Esophagus muscularis mucosa (tissue), 4 donors: ENCODE measurements at regions not wholly inside any gene's neighbourhood (a gene's known extent, or its start where the extent isn't known, plus 50 kb on each side); places are given as distances from the start of the nearest gene placed in this dataset.

Experiments
- DNase-seq: peaks from one replicate; pipeline ENCODE4 v3.0.0-alpha.2; 2017; ENCODE audit errors: extremely low spot score
- H3K27ac ChIP-seq, 4 donors: fragments of 200-600 bp; sonication (generic); replicated peaks in 1 of 4; 1 replicate in 3 of 4; 2 replicates in 1 of 4; pipeline ENCODE4 v1.5.1; 2016 to 2019; ENCODE audit warnings: mild to moderate bottlenecking in 1 of 4
- H3K27me3 ChIP-seq, 4 donors: fragments of 200-600 bp; sonication (generic); one replicate each; pipeline versions ENCODE4 v1.5.1 to v1.6.0; 2016 to 2019
- H3K36me3 ChIP-seq, 4 donors: fragments of 200-600 bp; sonication (generic); one replicate each; pipeline ENCODE4 v1.5.1; 2016 to 2019
- H3K4me1 ChIP-seq, 4 donors: fragments of 200-600 bp; sonication (generic); one replicate each; pipeline ENCODE4 v1.5.1; 2016 to 2019
- H3K4me3 ChIP-seq, 4 donors: fragments of 200-600 bp; sonication (generic); 1 replicate in 2 of 4; 2 replicates in 2 of 4; pipeline ENCODE4 v1.5.1; 2016 to 2019; ENCODE audit warnings: mild to moderate bottlenecking in 4 of 4, moderate library complexity in 1 of 4
- H3K9me3 ChIP-seq, 4 donors: fragments of 200-600 bp; sonication (generic); 1 replicate in 3 of 4; 2 replicates in 1 of 4; pipeline ENCODE4 v1.5.1; 2016 to 2019
- CTCF ChIP-seq, 3 experiments: fragments of 200-600 bp in 2 of 3; fragments of 450-650 bp in 1 of 3; sonication (generic) in 2 of 3; IDR thresholded peaks; one replicate each; pipeline ENCODE4 v1.5.1; 2017 to 2019; ENCODE audit warnings: antibody characterized with exemption in 3 of 3, mild to moderate bottlenecking in 2 of 3, moderate library complexity in 1 of 3
- EP300 ChIP-seq: sonication (generic); formaldehyde crosslinking; IDR thresholded peaks from one replicate; pipeline ENCODE4 v1.6.1; 2017; ENCODE audit warnings: antibody characterized with exemption
- POLR2A ChIP-seq: fragments of 450-650 bp; IDR thresholded peaks from one replicate; pipeline ENCODE4 v1.6.1; 2017; ENCODE audit warnings: antibody characterized with exemption, moderate library complexity, mild to moderate bottlenecking, low read depth
- POLR2AphosphoS5 ChIP-seq, 2 donors: sonication (generic); formaldehyde crosslinking; IDR thresholded peaks; one replicate each; pipeline ENCODE4 v1.6.1; 2017; ENCODE audit warnings: antibody characterized with exemption in 2 of 2
- WGBS: methylation state at CpG from one replicate; pipeline ENCODE4 v1.1.5; 2018; 5-methylcytosine and 5-hydroxymethylcytosine counted together
- intact Hi-C: fragments of 100-400 bp; cut with DNase I; formaldehyde crosslinking; loops from one replicate; pipeline ENCODE4 v1.15.1; 2023

- H3K27me3 ChIP-seq = peaks cover 0 to 7% (median 0%) of the 10 kb centered on the region in 4 donors
- H3K36me3 ChIP-seq = no peaks in the 10 kb centered on the region
- no peak overlapping the region for H3K27ac ChIP-seq
- no peak for DNase-seq
- no peaks in the 10 kb centered on the region for H3K9me3 ChIP-seq
- TF ChIP-seq POLR2A (no peak), CTCF (IDR thresholded peaks at IDR 0.05) (no peak), POLR2AphosphoS5 (IDR thresholded peaks at IDR 0.05) (no peak), EP300 (no peak)
- WGBS = 59% methylated on average over 8 of the region's 8 CpGs
- intact Hi-C loops = no loop called here
- H3K4me1 ChIP-seq = no peaks in the 10 kb centered on the region
- no peak overlapping the region for H3K4me3 ChIP-seq
These were observed 89.1 kb downstream of the NEUROD6 start for GRCh38 chr7:31251441-31251840.

GRCh38 chr7:31249671-31250070 is 90.9 kb downstream of the NEUROD6 start:
- TF ChIP-seq POLR2A (no peak), CTCF (IDR thresholded peaks at IDR 0.05) (no peak), POLR2AphosphoS5 (IDR thresholded peaks at IDR 0.05) (no peak), EP300 (no peak)
- H3K9me3 ChIP-seq = no peaks in the 10 kb centered on the region
- no peaks in the 10 kb centered on the region for H3K4me1 ChIP-seq
- no peak for DNase-seq
- H3K4me3 ChIP-seq = no peak overlapping the region
- peaks cover 0 to 7% (median 0%) of the 10 kb centered on the region in 4 donors for H3K27me3 ChIP-seq
- no peaks in the 10 kb centered on the region for H3K36me3 ChIP-seq
- 33% methylated on average over 11 of the region's 11 CpGs for WGBS
- H3K27ac ChIP-seq = no peak overlapping the region
- intact Hi-C loops = no loop called here

GRCh38 chr7:31236868-31237267 is 103.7 kb downstream of the NEUROD6 start:
- WGBS = 81% methylated on average over 6 of the region's 6 CpGs

GRCh38 chr7:31234836-31235605 is 105.5 kb downstream of the NEUROD6 start:
- H3K27me3 ChIP-seq = no peaks in the 10 kb centered on the region
- intact Hi-C loops = no loop called here
- H3K36me3 ChIP-seq = no peaks in the 10 kb centered on the region
- H3K27ac ChIP-seq = no peak overlapping the region
- TF ChIP-seq EP300 (no peak), POLR2A (no peak)
- no peaks in the 10 kb centered on the region for H3K4me1 ChIP-seq
- no peak overlapping the region for H3K4me3 ChIP-seq
- WGBS = 71% methylated on average over 9 of the region's 9 CpGs
- no peak for DNase-seq
- H3K9me3 ChIP-seq = no peaks in the 10 kb centered on the region

More at GRCh38 chr7:31236868-31237267, 103.7 kb downstream of the NEUROD6 start:
- no peaks in the 10 kb centered on the region for H3K9me3 ChIP-seq
- H3K36me3 ChIP-seq = no peaks in the 10 kb centered on the region
- TF ChIP-seq POLR2AphosphoS5 (IDR thresholded peaks at IDR 0.05) (no peak), EP300 (no peak), CTCF (IDR thresholded peaks at IDR 0.05) (no peak), POLR2A (no peak)
- no peaks in the 10 kb centered on the region for H3K27me3 ChIP-seq
- intact Hi-C loops = no loop called here
- no peak overlapping the region for H3K4me3 ChIP-seq
- no peaks in the 10 kb centered on the region for H3K4me1 ChIP-seq
- no peak overlapping the region for H3K27ac ChIP-seq
- no peak for DNase-seq

GRCh38 chr7:31228957-31229356 is 111.6 kb downstream of the NEUROD6 start:
- Histone ChIP-seq H3K9me3 (peaks cover 0 to 26% (median 13%) of the 10 kb centered on the region in 4 donors), H3K4me3 (no peak overlapping the region), H3K36me3 (no peaks in the 10 kb centered on the region), H3K27ac (no peak overlapping the region), H3K4me1 (no peaks in the 10 kb centered on the region), H3K27me3 (peaks cover 0 to 8% (median 0%) of the 10 kb centered on the region in 4 donors)
- 74% methylated on average over 3 of the region's 6 CpGs for WGBS
- intact Hi-C loops = no loop called here
- no peak for DNase-seq
- TF ChIP-seq EP300 (no peak), CTCF (IDR thresholded peaks at IDR 0.05) (no peak), POLR2A (no peak), POLR2AphosphoS5 (IDR thresholded peaks at IDR 0.05) (no peak)
